ENCODE measurements at regions not wholly inside any gene's neighbourhood (a gene's known extent, or its start where the extent isn't known, plus 50 kb on each side); places are given as distances from the start of the nearest gene placed in this dataset.

DNA sequence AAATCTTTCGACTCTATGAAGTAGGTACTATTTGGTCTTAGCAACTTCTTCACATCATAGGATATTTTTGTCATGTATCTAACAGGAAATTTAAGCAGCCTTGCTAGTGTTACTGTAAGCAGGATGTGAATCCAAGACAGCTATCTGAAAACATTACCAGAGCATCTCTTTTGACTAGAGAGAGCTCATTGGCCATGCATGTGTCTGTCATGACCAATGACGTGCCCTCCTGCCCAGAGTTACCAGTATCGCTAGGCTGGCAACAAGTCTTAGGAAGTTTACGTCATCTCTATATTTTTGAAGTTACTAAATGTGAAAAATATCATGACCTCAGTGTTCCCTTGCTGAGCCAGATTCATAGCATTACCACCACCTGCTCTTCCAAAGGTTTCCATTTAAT, 130.9 kb upstream of the TP63 start:
- TF ChIP-seq EZH2phosphoT487 (IDR thresholded peaks at IDR 0.05; ENCODE audit: borderline replicate concordance, low read depth, low read length) = no peak
- TF ChIP-seq, protein P1, sequence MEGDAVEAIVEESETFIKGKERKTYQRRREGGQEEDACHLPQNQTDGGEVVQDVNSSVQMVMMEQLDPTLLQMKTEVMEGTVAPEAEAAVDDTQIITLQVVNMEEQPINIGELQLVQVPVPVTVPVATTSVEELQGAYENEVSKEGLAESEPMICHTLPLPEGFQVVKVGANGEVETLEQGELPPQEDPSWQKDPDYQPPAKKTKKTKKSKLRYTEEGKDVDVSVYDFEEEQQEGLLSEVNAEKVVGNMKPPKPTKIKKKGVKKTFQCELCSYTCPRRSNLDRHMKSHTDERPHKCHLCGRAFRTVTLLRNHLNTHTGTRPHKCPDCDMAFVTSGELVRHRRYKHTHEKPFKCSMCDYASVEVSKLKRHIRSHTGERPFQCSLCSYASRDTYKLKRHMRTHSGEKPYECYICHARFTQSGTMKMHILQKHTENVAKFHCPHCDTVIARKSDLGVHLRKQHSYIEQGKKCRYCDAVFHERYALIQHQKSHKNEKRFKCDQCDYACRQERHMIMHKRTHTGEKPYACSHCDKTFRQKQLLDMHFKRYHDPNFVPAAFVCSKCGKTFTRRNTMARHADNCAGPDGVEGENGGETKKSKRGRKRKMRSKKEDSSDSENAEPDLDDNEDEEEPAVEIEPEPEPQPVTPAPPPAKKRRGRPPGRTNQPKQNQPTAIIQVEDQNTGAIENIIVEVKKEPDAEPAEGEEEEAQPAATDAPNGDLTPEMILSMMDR (conservative IDR thresholded peaks at IDR 0.05; ENCODE audit: low read length) = no peak

All from OCI-LY7 (cell line).